ENCODE measurements at regions not wholly inside any gene's neighbourhood (a gene's known extent, or its start where the extent isn't known, plus 50 kb on each side); places are given as distances from the start of the nearest gene placed in this dataset.

- no peak overlapping the region for H3K4me3 ChIP-seq (ENCODE audit: low read depth, low read length)
- TF ChIP-seq CTCF (IDR thresholded peaks at IDR 0.05; ENCODE audit: low read depth, low read length): no peak
Observed at GRCh38 chr6:145339089-145339488, 396.2 kb downstream of the EPM2A start.

GRCh38 chr6:145340256-145340655, 395.1 kb downstream of the EPM2A start:
- H3K4me3 ChIP-seq (ENCODE audit: low read depth, low read length): no peak overlapping the region
- TF ChIP-seq CTCF (IDR thresholded peaks at IDR 0.05; ENCODE audit: low read depth, low read length): no peak

- H3K4me3 ChIP-seq (ENCODE audit: low read depth, low read length): no peak overlapping the region
- TF ChIP-seq CTCF (IDR thresholded peaks at IDR 0.05; ENCODE audit: low read depth, low read length): no peak
Observed at GRCh38 chr6:145345094-145345493, 390.2 kb downstream of the EPM2A start.

- TF ChIP-seq CTCF (IDR thresholded peaks at IDR 0.05; ENCODE audit: low read depth, low read length): no peak
- H3K4me3 ChIP-seq (ENCODE audit: low read depth, low read length): no peak overlapping the region
Observed at GRCh38 chr6:145347216-145347615, 388.1 kb downstream of the EPM2A start.

- TF ChIP-seq CTCF (IDR thresholded peaks at IDR 0.05; ENCODE audit: low read depth, low read length): no peak
- H3K4me3 ChIP-seq (ENCODE audit: low read depth, low read length): no peak overlapping the region
Observed at GRCh38 chr6:145349950-145350510, 385.3 kb downstream of the EPM2A start.

GRCh38 chr6:145350928-145351327, 384.4 kb downstream of the EPM2A start:
- no peak overlapping the region for H3K4me3 ChIP-seq (ENCODE audit: low read depth, low read length)
- no peak for TF ChIP-seq CTCF (IDR thresholded peaks at IDR 0.05; ENCODE audit: low read depth, low read length)

GRCh38 chr6:145352382-145353080, 382.8 kb downstream of the EPM2A start:
- no peak for TF ChIP-seq CTCF (IDR thresholded peaks at IDR 0.05; ENCODE audit: low read depth, low read length)

More at GRCh38 chr6:145352382-145353080, 382.8 kb downstream of the EPM2A start:
- H3K4me3 ChIP-seq (ENCODE audit: low read depth, low read length): no peak overlapping the region

All from WI38 (cell line).